ENCODE measurements at regions not wholly inside any gene's neighbourhood (a gene's known extent, or its start where the extent isn't known, plus 50 kb on each side); places are given as distances from the start of the nearest gene placed in this dataset.

DNA sequence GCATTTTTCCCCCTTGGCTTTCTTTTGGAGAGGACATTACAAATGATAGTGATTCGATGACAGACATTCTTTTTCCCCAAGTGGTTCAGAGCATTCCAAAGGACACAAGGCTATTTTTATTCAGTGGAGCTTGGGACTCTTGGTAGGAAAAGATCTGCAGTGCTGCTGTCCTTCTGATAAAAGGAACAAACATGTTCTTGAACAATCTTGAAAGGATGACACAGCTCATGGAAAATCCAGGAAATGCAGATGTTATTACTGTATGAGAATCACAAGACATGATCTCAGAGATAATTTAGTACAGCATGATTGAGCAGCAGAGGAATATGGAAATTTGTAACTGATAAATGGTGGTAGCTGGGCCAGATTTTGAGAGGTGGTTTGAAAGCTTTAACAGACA lies 96.2 kb upstream of the RFC3 start:
- H3K4me1 ChIP-seq: peaks cover 6 to 41% (median 27%) of the 10 kb centered on the region in 9 donors
- intact Hi-C loops (cut with DNase I): loop anchor here (2.0 to 10.0 kb wide), 13 partner anchors 44 to 1137 kb away; partner anchors contain the start of gene PDS5B (in 5 of the 10)
- H3K4me3 ChIP-seq: no peak overlapping the region
- peak in 7 of 8 donors; percentile 32 to 77 (median 63) for ATAC-seq
- DNase-seq: peak in 1 of 2 donors; percentile 21
- peak overlapping the region; percentile 8 to 84 (median 64) for H3K27ac ChIP-seq
- H3K27me3 ChIP-seq: no peaks in the 10 kb centered on the region
- TF ChIP-seq, protein P1, sequence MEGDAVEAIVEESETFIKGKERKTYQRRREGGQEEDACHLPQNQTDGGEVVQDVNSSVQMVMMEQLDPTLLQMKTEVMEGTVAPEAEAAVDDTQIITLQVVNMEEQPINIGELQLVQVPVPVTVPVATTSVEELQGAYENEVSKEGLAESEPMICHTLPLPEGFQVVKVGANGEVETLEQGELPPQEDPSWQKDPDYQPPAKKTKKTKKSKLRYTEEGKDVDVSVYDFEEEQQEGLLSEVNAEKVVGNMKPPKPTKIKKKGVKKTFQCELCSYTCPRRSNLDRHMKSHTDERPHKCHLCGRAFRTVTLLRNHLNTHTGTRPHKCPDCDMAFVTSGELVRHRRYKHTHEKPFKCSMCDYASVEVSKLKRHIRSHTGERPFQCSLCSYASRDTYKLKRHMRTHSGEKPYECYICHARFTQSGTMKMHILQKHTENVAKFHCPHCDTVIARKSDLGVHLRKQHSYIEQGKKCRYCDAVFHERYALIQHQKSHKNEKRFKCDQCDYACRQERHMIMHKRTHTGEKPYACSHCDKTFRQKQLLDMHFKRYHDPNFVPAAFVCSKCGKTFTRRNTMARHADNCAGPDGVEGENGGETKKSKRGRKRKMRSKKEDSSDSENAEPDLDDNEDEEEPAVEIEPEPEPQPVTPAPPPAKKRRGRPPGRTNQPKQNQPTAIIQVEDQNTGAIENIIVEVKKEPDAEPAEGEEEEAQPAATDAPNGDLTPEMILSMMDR (IDR thresholded peaks at IDR 0.05): no peak
- WGBS, 2 donors: 0% methylated on average over 1 of the region's 1 CpG
- peaks cover 0 to 12% (median 4%) of the 10 kb centered on the region in 11 donors for H3K9me3 ChIP-seq
- H3K36me3 ChIP-seq: no peaks in the 10 kb centered on the region

GRCh38 chr13:33722216-33722915 lies 95.6 kb upstream of the RFC3 start:
- peaks cover 0 to 12% (median 4%) of the 10 kb centered on the region in 11 donors for H3K9me3 ChIP-seq
- no peaks in the 10 kb centered on the region for H3K36me3 ChIP-seq
- intact Hi-C loops (cut with DNase I): loop anchor here (2.0 to 10.0 kb wide), 13 partner anchors 45 to 1138 kb away; partner anchors contain the start of gene PDS5B (in 5 of the 10)
- TF ChIP-seq, protein P1 (IDR thresholded peaks at IDR 0.05): no peak
- peak in 4 of 8 donors; percentile 8 to 58 (median 28) for ATAC-seq
- WGBS, 2 donors: 13% methylated on average over 3 of the region's 3 CpGs
- peaks cover 6 to 47% (median 32%) of the 10 kb centered on the region in 9 donors for H3K4me1 ChIP-seq
- no peak for DNase-seq
- peak overlapping the region in 1 of 10 donors; percentile 6 for H3K4me3 ChIP-seq
- peak overlapping the region; percentile 21 to 84 (median 64) for H3K27ac ChIP-seq
- no peaks in the 10 kb centered on the region for H3K27me3 ChIP-seq

GRCh38 chr13:33723365-33723764 lies 94.6 kb upstream of the RFC3 start:
- H3K27me3 ChIP-seq: no peaks in the 10 kb centered on the region
- no peak overlapping the region for H3K4me3 ChIP-seq
- TF ChIP-seq, protein P1 (IDR thresholded peaks at IDR 0.05): no peak
- no peak for ATAC-seq
- DNase-seq: no peak
- H3K27ac ChIP-seq: peak overlapping the region in 9 of 10 donors; percentile 43 to 84 (median 64)
- no peaks in the 10 kb centered on the region for H3K36me3 ChIP-seq
- peaks cover 6 to 50% (median 34%) of the 10 kb centered on the region in 9 donors for H3K4me1 ChIP-seq
- intact Hi-C loops (cut with DNase I): loop anchor here (2.0 to 10.0 kb wide), 13 partner anchors 46 to 1139 kb away; partner anchors contain the start of gene PDS5B (in 5 of the 10)
- H3K9me3 ChIP-seq: peaks cover 0 to 12% (median 4%) of the 10 kb centered on the region in 11 donors

DNA sequence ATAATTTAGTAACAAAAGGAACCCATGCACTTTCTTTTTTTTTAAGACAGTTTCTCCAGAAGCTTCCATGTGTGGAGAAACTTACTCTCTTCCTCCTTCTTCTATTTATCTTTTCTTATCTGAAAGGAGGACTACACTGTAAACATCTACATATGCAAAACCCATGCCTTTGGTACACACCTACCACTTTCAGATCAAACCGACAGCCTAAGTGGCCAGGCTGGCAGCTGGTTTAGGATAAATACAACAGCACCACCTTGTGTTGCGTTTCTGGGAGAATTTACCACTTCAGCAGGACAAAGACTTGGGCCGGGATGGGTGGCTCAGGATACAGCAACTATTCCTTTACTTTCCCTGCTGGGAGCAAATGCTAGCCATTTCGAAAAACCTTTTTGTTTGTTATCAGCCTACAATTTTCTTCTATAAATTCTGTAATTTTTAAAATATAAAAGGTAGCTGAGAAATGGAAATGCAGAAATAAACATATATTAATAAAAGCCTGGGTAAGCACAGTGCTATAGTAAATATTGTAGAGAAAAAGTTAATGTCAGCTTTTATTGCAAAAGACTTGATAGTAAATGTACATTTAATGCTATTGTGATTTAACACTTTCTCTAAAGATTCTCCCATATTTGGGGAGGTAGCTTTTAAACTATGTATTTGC lies 94.0 kb upstream of the RFC3 start:
- TF ChIP-seq, protein P1 (IDR thresholded peaks at IDR 0.05): peak; percentile 41 to 90 (median 78)
- H3K4me1 ChIP-seq: peaks cover 6 to 55% (median 36%) of the 10 kb centered on the region in 9 donors
- WGBS, 2 donors: 1 to 2% methylated on average over 4 of the region's 4 CpGs
- peak; percentile 27 to 86 for DNase-seq
- no peak overlapping the region for H3K4me3 ChIP-seq
- H3K27me3 ChIP-seq: no peaks in the 10 kb centered on the region
- ATAC-seq: peak; percentile 83 to 94 (median 88)
- H3K9me3 ChIP-seq: peaks cover 0 to 12% (median 4%) of the 10 kb centered on the region in 11 donors
- peak overlapping the region in 7 of 10 donors; percentile 62 to 84 (median 77) for H3K27ac ChIP-seq
- intact Hi-C loops (cut with DNase I): loop anchor here (2.0 to 10.0 kb wide), 13 partner anchors 47 to 1139 kb away; partner anchors contain the start of gene PDS5B (in 5 of the 10)
- no peaks in the 10 kb centered on the region for H3K36me3 ChIP-seq
